Thyroid gland (tissue), 4 donors: ENCODE measurements at regions not wholly inside any gene's neighbourhood (a gene's known extent, or its start where the extent isn't known, plus 50 kb on each side); places are given as distances from the start of the nearest gene placed in this dataset.

Source experiments
- CTCF ChIP-seq, 6 experiments: fragments of 200-600 bp in 3 of 6; fragments of 450-650 bp in 3 of 6; sonication (generic) in 3 of 6; IDR thresholded peaks; one replicate each; pipeline ENCODE4 v1.5.1; 2016 to 2019; ENCODE audit warnings: antibody characterized with exemption in 6 of 6, mild to moderate bottlenecking in 2 of 6, inconsistent platforms in 1 of 6, moderate library complexity in 1 of 6
- POLR2A ChIP-seq, 2 donors: fragments of 450-650 bp; IDR thresholded peaks; one replicate each; pipeline ENCODE4 v1.6.1; 2017; ENCODE audit warnings: antibody characterized with exemption in 2 of 2, mild to moderate bottlenecking in 2 of 2, moderate library complexity in 1 of 2

DNA sequence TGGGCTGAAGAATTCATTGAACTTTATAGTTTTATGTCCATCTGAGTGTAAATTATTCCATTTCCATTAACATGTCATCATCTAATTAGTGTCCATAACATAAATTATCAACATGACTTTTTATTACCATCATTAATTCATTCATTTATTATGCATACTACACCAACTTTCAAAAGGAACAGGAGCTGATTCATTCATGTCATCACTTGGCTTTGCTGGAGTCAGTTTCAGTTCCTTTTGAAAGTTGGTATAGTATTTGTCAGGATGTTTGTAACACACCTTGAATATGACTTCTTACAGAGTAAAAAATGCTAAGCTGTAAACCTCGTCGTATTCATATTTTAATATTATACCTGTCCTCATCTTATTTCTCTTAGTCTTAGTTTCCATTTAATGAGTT lies 298.0 kb upstream of the RBMS3 start:
- TF ChIP-seq POLR2A (IDR thresholded peaks at IDR 0.05) = no peak
- no peak for TF ChIP-seq CTCF (IDR thresholded peaks at IDR 0.05)
